ENCODE measurements at regions not wholly inside any gene's neighbourhood (a gene's known extent, or its start where the extent isn't known, plus 50 kb on each side); places are given as distances from the start of the nearest gene placed in this dataset.
"Not testable (repeated sequence)": the region's sequence is repeated elsewhere in the genome, so short reads cannot be mapped to it uniquely, and the experiment has no call there.

GRCh38 chr3:31300456-31301443, 232.0 kb upstream of the STT3B start:
- DNase-seq: no peak

GRCh38 chr3:31302343-31302742, 230.4 kb upstream of the STT3B start:
- no peak for DNase-seq

DNA sequence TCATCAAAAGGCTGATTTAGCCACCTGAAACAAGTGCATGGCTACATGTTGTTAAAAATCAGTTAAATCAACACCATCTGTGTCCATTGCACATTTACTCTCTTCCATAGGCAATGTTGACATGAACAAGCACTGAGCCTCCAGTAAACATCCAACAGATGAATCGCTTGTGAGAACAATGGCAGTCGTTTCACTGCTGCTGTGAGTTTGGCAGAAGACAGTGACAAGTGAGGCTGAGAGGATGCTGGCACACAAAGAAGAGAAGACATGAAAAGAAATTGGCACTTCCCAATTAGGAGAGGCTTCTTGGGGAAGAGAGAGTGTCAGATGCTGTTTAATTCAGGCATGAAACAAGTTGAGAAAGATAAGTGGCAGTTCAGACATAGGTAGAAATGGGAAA, 227.4 kb upstream of the STT3B start:
- DNase-seq: no peak

- DNase-seq: no peak
Observed at GRCh38 chr3:31307131-31307785, 225.5 kb upstream of the STT3B start.

- no peak for DNase-seq
Observed at GRCh38 chr3:31311559-31311958, 221.2 kb upstream of the STT3B start.

GRCh38 chr3:31312400-31312799, 220.3 kb upstream of the STT3B start:
- no peak for DNase-seq

DNA sequence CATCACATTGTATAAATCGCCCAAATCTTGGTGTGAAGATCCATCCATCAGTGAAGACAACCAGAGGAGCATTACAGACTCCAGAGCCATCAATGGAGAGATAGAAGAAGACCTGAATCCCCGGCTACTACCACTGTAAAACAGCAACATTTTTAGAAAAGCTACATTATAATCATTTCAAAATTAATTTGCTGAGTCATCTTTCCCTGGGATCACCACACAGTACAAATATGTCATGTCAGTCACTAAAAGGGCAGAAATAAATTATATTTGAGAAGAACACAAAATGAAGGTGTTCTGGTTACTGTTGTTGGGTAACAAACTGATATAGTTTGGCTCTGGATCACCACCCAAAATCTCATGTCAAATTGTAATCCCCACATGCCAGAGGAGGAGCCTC, 218.5 kb upstream of the STT3B start:
- DNase-seq: no peak

- no peak for DNase-seq
Observed at GRCh38 chr3:31319332-31319731, 213.4 kb upstream of the STT3B start.

GRCh38 chr3:31321620-31322019, 211.1 kb upstream of the STT3B start:
- DNase-seq: no peak

DNA sequence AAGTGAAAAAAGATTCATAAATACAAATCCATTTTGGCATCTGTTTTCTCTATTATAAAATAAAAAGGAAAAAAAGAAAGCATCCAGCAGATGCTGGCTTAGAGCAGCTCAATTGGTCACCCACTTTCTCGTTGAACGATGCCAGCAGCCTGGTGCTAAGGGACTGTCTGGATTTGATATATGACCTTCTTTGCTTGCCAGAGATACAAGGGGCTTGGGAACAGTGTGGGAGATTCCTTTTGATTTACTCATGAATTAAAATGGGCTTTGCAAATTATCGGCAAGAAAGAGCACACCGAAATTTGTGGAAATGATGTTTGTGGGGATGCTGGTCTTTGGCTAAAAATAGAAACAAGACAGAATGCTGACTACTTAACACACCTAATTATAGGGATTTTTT, 210.3 kb upstream of the STT3B start:
- no peak for DNase-seq

DNA sequence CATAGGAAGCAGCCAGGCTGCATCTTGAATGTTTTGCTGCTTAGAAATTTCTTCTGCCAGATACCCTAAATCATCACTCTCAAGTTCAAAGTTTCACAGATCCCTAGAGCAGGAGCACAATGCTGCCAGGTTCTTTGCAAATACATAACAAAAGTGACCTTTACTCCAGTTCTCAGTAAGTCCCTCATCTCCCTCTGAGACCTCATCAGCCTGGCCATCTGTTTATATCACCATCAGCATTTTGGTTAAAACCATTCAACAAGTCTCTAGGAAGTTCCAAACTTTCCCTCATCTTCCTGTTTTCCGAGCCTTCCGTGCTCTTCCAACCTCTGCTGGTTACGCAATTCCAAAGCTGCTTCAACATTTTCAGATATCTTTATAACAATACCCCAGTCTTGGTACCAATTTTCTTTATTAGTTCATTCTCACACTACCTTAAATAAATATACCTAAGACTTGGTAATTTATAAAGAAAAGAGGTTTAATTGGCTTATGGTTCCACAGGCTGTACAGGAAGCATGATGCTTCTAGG, 204.8 kb upstream of the STT3B start:
- DNase-seq: not testable (repeated sequence)

- no peak for DNase-seq
Observed at GRCh38 chr3:31331278-31331677, 201.4 kb upstream of the STT3B start.

DNA sequence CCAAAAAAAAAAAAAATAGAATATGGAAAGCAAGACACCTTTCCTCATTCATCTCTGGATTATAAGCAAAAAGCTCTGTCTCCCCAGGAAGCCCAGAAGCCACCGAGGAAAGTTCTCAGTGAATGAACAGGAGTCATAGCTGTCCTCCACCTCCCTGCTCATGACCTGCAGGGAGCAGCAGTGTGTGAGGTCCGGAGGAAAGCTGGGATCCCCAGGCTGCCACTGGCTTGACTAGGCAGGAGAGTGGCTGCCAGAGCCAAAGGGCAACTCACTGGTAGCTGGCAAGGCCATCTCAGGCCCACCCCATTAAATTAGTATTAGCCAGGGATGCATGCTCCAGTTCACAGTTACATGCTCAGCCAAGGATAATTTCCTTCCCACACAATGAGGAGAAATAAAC, 191.6 kb upstream of the STT3B start:
- DNase-seq: no peak

DNA sequence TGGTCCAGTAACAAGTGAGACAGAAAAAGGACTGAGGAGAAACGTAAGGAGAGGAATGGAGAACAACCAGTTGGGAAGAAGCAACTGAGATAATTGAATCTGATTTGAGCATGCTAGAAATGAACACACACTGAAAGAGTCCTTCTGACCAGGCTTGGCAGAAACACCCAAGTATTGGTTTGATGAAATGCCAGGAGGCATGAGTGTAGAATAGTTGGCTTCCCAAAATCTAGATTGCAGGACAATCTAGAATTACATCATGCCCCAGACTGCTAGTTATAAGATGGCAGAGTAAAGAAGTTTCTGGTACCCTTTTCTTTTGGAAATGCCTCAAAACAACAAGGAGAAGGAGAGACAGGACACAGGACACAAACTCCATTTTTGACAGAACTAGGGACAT, 189.7 kb upstream of the STT3B start:
- no peak for DNase-seq

- no peak for DNase-seq
Observed at GRCh38 chr3:31345581-31345980, 187.1 kb upstream of the STT3B start.

DNA sequence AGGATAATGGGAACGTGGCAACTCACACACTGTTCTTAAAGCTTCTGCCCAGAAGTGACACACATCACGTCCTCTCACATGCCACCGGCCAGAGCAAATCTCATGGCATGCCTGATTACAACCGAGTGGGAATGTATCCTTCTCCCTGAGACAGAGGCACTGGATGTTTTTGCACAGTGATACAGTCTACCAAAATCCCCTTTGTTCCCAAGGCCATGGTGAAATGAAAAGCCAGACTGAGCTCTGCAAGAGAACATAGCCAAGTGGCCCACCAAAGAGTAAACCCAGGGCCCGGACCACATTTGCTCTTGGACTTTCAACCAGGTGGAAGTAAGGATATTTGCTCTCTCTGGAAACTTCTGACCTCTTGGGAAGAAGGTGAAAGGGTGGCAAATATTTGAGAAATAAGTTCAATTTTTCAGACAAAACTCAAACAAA, 186.2 kb upstream of the STT3B start:
- no peak for DNase-seq

- DNase-seq: no peak
Observed at GRCh38 chr3:31349001-31349748, 183.6 kb upstream of the STT3B start.

DNA sequence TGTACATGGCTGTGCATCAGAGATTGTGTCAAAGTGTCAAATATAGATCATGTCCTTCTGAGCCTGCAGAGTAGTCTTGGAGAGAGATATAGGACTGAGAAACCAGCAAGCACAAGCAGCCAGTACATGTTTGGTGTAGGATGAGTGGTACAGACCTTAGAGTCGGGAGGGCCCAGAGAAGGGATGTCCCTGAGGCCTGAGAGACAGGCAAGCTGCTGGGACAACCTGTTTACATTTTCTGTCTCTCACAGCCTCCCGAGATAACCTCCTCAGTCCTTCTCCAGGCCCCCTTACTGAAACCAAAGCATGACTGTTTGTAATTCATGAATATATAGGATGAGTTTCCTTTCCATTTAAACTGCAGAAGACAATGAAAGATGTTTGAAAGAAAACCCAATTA, 182.4 kb upstream of the STT3B start:
- DNase-seq: no peak

DNA sequence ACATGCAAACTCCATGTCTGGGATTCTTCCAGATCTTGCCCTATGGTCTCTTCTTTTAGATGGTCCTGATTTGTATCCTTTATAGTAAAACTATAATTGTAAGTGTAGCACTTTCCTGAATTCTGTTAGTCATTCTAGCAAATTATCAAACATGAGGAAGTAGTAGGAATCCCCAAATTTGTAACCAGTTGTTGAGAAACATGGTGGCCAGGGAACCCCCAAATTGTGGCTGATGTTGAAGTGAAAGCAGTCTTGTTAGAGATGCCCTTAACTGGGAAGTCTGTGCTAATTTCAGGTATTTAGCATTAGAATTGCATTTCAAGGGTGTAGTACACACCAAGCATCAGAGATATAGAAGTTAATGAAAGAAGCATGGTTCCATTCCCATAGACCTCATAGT, 180.4 kb upstream of the STT3B start:
- no peak for DNase-seq

- no peak for DNase-seq
Observed at GRCh38 chr3:31353166-31353565, 179.6 kb upstream of the STT3B start.

GRCh38 chr3:31354373-31354772, 178.4 kb upstream of the STT3B start:
- DNase-seq: no peak

DNA sequence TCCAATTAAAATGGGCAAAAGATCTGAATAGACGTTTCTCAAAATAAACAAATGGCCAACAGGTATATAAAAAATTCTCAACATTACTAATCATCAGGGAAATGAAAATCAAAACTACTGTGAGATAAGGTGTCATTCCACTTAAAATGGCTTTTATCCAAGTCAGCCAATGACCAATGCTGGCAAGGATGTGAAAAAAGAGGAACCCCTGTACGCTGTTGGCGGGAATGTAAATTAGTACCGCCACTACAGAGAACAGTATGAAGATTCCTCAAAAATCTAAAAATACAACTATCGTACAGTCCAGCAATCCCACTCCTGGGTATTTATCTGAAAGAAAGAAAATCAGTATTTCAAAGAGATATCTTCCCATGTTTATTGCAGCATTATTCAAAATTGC, 176.9 kb upstream of the STT3B start:
- DNase-seq: no peak

DNA sequence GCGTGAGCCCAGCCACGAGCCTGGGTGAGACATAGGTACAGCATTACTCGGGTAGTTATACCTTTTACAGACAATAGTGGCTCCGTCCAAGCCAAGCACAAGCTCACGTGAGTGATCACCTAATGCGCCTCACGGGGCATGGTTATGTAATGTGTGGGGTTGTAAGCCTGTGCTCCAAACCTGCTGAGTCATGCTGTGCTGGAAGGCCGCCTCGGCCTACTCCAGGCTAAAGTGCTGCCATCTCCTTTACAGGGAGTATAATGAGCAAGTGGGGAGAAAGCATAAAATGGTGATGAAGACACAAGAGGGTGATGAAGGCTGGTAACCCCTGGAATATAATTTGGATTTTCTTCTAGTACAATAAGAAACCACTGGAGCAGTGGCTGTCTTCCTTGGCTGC, 175.8 kb upstream of the STT3B start:
- no peak for DNase-seq
